GM21576 (cell line): ENCODE measurements at regions not wholly inside any gene's neighbourhood (a gene's known extent, or its start where the extent isn't known, plus 50 kb on each side); places are given as distances from the start of the nearest gene placed in this dataset.

ENCODE experiments used
- ATAC-seq: cut with Tn5 transposase; IDR thresholded peaks from one replicate; pipeline ENCODE4 v1.9.1; 2021; ENCODE audit warnings: mild to moderate bottlenecking, moderate library complexity; ENCODE audit not compliant: unreplicated experiment

DNA sequence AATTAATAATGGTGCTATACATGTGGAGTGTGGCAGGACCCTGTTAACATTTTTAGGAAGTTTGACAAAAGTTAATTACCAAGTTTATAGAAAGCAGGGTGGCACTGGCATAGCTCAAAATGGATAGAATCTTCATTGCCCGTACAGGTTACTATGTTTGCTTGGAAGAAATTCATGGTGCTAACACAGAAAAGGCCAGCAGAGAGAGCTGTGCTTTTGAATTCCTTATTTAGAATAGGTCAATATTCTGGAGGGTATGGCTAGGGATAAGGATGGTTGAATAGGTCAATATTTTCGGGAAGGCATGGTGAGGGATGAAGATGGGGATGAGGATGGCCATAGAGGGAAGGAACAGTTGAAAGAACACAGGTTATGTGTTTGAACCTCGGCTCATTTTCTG is 345.1 kb downstream of the LMO4 start:
- no peak for ATAC-seq

DNA sequence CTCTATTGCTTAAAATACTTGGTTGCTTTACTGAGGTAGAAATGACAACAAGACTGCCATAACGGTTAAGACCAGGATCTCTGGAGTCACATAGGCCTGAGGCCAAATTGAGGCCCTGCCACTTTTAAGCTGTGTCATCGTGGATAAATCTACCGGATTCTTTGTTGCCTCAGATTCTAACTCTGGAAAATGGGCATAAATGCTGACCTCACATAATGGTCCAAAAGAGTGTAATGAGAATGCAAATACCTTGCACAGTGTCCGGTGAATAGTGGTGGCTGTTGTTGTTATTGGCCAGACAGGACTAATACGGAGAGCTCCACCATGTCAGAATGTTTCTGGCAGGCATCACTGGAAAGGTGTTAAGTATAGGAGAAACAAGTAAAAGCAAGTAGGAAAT is 346.1 kb downstream of the LMO4 start:
- no peak for ATAC-seq

DNA sequence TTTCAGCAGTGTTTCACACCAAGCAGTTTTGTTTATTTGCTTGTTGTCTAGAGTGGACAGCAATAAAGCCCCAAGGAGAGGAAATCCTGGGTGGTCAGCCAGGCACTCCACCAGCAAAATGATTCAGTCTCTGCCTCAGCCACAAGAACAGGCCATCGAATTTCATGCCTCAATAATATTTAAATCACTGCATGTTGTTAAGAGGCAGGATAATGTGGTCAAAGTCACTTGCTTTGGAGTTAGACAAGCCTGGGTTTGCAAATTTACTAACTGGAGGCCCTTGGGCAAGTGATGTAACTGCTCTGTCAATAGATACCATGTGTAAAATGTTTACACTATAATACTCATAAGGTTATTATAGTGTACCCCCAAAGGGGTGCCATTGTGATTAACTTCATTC is 349.6 kb downstream of the LMO4 start:
- ATAC-seq, result no peak

DNA sequence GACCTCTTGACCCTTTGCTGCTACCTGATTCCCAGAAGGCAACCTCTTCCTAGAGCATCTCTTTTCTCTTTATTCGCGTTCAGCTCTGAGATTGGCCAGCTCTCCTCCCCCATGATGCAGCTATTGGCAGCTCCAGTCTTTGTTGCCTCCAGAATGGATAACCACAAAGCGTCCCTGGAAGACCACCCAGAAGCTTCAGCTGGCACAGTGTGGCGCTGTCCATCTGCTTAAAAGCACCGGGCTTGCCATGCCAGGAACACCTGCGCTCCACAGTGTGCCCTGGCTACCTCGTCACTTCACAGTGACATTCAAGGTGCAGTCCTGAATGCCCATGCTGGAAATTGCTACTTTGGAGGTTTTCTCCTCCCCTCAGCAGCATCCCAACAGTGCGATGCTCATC is 353.9 kb downstream of the LMO4 start:
- ATAC-seq, result no peak

DNA sequence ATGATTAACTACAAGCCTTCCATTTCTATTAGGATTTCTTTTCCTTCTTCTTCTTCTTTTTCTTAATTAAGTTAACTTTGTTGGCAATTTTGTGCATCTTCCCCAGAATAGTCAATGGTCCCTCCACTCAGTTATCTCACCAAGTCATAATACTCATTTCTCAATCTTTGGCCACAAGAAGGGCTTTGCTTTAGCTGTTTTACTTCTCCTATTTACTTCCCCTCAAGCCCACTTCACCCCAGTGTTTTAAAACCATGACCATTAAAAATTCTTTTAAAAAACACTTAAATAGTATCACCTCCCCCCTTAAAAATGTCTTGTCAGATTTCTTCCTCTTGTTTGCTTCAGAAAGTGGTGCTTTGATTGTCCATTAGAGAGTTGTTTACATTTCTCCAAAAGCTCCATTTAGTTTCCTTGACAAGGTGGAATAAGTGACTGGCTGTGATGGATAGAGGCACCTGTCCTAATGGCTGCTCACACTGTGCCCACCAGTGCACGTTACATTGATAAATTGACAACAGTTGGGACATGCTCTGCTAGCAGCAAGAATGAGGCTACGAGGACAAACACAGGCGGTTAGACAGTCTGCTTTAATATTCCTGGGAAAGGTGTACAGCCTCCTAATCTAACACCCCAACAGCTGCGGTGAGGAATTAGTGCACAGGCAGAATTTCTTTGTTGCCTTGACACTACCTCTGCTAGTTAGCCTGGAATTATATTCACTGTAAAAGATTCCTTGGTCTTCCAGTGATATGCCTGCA is 354.7 kb downstream of the LMO4 start:
- no peak for ATAC-seq

DNA sequence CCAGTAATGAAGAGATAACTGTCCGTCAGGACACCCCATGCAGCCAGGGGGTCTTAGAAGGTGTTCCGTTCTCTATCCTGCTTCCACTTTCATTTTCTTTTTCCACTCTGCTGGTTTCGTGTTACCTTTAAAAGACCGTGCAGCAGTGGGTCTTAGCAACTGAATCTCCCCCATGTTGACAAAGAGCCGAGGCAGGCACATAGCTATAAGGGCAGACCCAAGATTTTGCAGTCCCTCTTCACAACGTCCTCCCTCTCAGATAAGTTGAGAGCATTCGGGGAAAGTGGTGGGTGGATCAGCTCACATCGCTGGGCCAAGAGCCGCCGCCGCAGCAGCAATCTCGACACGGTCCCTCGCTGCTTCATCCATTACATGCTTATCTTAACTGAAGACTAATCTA is 355.5 kb downstream of the LMO4 start:
- ATAC-seq, result no peak

DNA sequence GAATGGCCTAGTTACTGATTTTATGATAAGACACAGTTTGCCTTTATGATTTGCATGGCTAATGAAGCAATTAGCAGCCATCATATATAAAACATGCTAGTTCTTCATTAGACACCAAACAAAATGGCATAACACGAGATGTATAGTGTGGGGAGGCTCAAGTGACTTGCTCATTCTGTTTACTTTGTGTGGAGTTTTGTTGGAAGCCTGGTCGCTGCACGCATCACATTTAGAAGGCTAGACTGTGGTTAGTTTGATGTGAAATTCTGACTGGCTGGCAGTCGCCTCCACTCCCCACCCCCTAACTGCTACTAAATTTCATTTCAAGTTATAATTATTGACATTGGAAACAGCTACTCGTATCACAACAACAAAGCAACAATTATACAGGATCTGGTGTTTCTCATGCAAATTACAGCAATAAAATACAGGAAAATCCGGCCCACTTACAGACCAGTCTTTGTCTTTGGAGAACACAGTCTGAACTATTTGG is 356.1 kb downstream of the LMO4 start:
- ATAC-seq, result no peak

DNA sequence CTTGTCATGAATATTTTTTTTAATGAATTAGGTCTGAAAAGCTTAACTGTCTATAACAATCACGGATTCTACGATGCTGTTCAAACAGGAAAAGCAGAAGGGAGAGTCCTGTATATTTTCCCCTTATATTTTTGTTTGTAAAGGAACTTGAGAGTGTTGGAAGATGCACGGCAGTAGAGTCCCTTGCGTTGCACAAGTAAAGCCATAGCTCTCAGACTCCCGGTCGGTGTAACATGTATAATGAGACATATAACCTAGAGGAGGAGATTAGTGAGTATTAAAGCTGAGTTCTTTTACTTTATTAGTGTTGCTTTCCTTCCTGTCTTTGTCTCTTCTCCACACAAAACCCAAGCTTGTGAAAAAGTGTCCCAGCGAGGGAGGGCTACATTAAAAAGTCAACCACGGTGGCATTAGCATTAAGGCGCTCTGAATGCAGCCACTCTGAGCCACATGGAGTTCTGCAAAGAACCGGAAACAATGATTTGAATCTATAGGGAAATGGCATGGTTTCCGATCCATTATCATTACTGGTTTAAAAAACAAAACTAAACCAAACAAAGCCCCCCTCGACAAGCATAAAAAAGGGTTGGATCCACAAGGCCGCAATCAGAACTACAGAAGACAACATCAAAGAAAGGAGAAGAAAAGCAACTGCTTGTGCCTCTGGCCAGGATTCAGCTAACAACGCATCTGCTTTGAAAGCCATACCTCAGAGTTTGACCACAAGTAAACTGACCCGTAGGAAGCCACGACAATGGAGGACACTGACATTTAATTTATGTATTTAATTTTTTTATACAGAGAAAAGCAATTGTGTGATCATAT is 356.8 kb downstream of the LMO4 start:
- no peak for ATAC-seq

DNA sequence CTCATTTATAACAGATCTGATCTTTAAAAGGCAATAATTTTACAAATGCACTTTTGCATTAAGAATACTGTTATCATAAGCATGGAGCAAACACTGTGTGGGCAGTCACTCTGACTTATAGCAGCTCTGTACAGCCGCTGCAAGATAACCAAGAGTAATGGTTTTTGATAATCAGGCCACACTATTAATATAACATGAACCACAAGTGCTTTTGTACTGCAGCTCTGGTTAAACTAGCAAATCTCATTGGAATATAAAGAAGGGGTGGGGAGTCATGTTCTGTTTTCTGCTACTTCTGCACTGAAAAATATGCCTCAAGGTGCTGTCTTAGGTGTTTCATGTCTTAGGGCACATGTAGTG is 357.4 kb downstream of the LMO4 start:
- ATAC-seq, result no peak

DNA sequence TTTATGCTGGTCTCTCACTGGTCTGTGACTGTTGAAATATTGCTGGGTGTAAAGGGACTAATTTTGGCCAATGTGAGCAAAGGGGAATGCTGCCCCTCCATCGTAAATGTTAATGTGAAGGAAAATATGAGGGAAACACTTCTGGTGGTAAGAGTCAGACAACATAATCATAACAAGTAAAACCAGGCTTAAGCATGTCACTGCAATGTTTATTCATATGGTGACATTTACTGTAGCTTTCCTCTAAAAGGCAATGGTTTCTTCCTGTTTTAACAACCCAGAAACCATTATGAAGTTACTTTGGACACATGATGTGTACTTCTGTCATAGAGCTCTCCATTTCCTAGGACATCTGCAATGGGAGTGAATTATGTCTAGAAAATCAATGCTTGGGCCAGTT is 358.0 kb downstream of the LMO4 start:
- no peak for ATAC-seq

DNA sequence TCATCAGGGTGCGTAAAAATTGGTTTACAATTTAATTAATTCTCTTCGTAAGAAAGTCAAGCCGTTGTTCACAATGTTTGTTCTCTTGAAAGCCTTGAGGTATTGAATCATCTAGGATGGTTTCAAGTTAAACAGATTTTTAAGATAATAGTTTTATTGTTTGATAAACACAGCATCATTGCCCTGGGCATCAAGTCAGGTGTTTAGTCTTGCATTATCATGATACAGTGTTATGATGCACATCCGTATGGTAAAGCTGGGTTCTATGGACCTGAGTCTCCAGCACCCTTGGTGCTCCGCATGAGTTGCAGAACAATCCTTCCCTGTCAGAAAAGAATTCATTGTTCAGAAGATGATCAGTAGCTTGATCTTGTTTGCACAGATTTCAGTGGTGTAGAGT is 359.5 kb downstream of the LMO4 start:
- ATAC-seq, result no peak

DNA sequence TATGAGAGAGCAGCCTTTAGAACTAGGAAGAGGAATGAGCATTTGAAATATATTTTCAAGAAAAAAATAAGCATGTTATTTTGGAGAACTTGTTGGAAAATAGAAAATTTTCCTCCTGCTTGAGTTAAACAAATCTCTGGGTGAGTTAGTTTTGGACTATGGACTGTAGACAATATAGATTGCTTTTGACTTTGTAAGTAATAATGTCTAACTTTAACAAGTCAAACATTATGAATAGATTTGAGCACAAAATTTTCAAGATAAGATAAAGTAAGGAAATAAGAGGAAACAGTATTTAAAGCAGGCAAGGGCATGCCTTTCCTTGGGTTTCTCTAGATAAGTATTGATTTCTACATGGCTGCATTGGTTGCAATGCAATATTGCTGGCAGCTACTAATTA is 360.8 kb downstream of the LMO4 start:
- no peak for ATAC-seq

DNA sequence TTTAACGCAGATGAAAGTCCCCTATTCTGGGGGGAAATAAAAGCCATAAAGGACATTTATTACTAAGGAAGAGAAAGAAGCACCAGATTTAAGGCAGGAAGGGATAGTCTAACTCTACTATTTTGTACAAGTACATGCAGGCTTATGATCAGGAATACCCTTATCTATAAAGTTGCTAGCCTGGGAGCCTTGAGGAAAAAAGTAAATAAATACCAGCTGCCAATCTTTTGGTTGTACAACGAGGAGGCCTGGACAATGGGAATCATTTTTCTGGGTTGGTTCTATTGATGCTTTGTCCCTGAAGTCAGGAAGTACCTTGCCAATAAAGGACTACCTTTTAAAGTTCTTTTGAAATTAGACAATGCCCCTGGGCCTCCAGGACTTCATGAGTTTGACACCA is 367.8 kb downstream of the LMO4 start:
- ATAC-seq, result no peak

DNA sequence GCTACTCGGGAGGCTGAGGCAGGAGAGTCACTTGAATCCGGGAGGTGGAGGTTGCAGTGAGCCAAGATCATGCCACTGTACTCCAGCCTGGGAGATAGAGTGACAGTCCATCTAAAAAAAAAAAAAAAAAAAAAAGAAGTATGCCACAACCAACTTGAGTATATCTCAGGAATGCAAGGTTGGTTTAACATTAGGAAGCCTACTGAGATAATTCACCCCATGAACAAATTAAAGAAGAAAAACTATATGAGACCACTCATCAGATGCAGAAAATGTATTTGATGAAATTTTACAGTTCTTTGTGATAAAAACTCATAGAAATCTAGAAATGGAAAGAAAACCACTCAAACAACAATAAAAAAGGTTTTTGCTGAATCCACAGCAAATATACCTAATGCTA is 373.8 kb downstream of the LMO4 start:
- ATAC-seq, result no peak

DNA sequence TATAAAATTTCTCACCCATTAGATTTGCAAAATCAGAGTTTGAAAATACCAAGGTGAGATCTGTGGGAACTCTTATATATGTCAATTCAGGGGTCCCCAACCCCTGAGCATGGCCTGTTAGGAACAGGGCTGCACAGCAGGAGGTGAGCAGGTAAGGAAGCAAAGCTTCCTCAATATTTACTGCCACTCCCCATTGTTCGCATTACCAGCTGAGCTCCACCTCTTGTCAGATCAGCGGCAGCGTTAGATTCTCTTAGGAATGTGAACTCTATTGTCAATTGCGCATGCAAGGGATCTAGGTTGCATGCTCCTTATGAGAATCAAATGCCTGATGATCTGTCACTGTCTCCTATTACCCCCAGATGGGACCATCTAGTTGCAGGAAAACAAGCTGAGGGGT is 376.6 kb downstream of the LMO4 start:
- no peak for ATAC-seq

DNA sequence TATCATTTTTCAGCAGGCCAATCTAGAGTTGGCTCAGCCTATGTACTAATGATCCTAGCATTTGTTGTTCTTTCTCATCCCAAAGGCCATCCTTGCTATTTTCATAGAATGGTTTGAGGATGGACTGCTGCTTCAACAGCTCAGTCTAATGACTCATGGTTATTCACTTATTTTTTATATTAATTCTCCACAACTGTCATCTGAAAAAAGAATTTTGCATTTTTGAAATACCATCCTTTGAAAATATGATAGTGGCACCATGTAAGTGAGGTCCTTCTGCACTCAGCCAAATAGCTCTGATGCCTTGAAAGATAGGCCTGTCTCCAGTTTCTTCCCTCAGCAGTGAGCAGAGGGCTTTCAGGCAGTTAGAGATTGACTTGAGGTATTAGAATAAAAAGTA is 377.5 kb downstream of the LMO4 start:
- no peak for ATAC-seq

DNA sequence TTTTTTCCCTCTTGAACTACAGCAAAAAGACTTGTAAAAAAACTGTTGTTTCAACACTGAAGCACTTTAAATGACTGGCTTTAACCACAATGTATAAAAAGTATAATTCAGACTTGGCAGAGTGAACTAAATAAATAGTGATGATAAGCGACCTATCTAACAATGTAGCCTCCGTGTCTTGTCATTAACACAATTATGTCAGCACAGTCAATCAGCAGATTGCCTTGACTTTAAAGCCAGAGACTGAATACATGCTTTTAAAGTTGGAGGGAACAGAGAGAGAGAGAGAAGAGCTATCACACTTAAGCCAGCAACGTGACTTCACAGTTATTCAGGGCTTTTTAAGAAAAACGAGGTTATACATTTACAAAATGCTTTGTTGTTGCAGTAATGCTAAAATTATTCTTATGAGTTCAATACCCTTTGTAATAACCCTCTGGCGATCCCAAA is 378.1 kb downstream of the LMO4 start:
- ATAC-seq, result no peak

DNA sequence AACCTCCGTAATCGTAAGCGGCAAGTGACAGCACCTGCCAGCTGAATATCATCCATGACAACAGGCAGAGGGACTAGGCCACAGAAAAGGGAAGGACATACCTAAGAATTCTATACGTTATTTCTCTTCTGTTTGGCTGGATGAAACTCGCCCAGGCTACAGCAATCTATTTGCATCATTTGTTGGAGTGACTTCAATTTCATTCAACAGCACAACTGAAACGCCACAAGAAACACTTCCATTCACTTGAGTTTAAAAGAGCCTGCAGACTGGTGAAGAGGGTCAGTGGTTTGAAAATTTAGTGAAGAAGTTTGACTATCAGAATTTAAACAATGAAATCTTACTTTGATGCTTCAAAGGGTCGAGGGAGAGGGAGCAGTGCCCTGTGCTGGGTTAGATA is 378.7 kb downstream of the LMO4 start:
- no peak for ATAC-seq

DNA sequence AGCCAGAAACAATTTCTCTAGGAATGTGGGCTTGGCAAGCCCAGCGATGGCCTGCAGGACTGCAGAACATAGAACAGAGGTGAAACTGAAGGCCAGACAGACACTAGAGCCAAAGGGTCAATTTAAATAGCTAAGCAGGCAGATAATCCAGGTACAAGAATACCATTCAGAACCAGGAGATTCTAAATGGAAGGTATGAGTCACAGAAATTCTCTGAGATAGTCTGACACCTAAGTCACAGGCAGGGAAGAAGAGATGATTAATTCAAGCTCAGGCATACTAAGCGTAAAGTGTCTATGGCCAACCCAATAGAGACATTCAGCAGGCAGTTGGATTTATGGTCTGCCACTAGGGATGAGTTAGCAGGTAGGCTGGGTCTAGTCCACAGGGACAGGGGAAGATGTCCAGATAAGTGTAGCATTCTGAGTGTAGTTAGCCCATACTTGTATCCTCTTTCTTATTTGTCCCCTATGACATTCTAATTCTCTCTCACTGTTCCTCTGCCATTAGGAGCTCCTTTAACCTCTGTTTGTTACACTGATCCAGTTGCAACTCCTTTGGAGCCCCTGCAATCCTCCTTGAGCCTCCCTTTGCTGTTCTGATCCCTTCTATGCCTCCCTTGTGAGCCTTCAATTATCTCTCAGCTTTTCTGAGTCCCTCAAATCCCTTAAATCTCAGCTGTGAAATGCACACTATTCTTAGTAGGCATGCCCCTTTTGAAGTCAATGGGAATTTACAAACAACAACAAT is 383.8 kb downstream of the LMO4 start:
- no peak for ATAC-seq

DNA sequence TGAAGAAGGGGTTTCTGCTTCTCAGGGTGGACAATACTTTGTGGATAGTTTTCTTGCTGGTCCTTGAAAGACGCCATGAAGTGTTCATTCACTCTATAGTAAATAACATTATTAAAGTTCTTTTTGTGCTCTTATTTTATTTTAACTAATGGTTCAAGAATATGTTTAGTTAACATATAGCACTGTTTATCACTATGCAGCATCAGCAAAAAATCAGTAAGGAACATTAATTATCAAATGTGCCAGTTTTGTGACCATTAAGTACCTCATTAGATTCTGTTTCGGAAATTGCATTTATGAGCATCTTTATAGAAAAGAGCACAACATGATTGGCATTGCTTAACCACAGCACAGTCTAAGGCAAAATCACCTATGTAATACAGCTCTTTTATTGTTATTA is 385.6 kb downstream of the LMO4 start:
- ATAC-seq, result no peak

DNA sequence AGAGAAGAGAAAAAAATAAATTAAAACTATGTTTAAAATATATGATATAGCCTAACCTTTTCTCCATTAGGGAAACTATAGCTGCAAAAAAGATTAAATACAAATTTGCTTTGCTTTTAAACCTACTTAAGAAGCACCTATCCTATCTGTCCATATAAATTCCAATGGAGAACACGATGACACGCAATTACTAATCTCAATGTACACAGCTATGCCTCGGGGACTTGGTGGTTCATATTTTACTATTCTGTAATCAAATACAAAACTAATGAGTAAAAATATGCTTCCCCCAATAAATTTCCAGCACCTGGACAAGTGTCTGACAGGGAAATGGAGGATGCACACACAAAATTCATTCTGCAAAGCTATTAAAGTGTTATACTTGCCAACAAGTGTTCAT is 386.4 kb downstream of the LMO4 start:
- ATAC-seq, result no peak

DNA sequence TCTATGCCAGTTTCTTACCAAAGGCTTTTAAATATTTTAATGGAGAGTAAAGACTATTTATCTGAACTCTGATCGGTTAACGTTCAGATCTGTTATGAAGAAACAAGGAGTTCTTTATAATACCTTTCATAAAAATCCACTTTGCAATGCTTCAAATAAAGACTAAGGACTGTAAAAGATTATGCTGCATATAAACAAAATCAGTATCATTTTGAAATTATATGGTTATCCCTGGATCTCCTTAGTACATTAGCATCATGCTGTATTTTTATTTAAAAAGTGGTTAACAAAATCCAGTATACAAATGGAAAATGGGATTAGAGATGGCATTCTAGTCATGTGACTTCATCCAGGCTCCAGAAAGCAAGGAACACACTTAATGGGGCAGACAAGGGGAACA is 386.8 kb downstream of the LMO4 start:
- ATAC-seq, result no peak
